HG02943 (cell line): ENCODE measurements at regions not wholly inside any gene's neighbourhood (a gene's known extent, or its start where the extent isn't known, plus 50 kb on each side); places are given as distances from the start of the nearest gene placed in this dataset.

ENCODE experiments used
- ATAC-seq: cut with Tn5 transposase; IDR thresholded peaks from one replicate; pipeline ENCODE4 v1.9.1; 2021; ENCODE audit warnings: mild to moderate bottlenecking, low read depth, moderate library complexity; ENCODE audit not compliant: unreplicated experiment

- no peak for ATAC-seq
These were observed 114.7 kb downstream of the ENGASE start for GRCh38 chr17:79189305-79189704.

GRCh38 chr17:79188685-79189084 lies 114.1 kb downstream of the ENGASE start:
- ATAC-seq: no peak

- no peak for ATAC-seq
These were observed 113.4 kb downstream of the ENGASE start for GRCh38 chr17:79188048-79188447.

- no peak for ATAC-seq
These were observed 112.6 kb downstream of the ENGASE start for GRCh38 chr17:79187186-79187585.

GRCh38 chr17:79186406-79186805 lies 111.8 kb downstream of the ENGASE start:
- no peak for ATAC-seq

- ATAC-seq: no peak
These were observed 111.0 kb downstream of the ENGASE start for GRCh38 chr17:79185671-79186070.

- no peak for ATAC-seq
These were observed 109.6 kb downstream of the ENGASE start for GRCh38 chr17:79184219-79184618.

- no peak for ATAC-seq
These were observed 108.9 kb downstream of the ENGASE start for GRCh38 chr17:79183293-79184158.

- ATAC-seq: no peak
These were observed 108.3 kb downstream of the ENGASE start for GRCh38 chr17:79183043-79183292.

GRCh38 chr17:79182176-79183042 lies 107.8 kb downstream of the ENGASE start:
- ATAC-seq: no peak

- no peak for ATAC-seq
These were observed 105.9 kb downstream of the ENGASE start for GRCh38 chr17:79180358-79181005.

GRCh38 chr17:79179334-79179733 lies 104.7 kb downstream of the ENGASE start:
- ATAC-seq: no peak

- ATAC-seq: no peak
These were observed 103.3 kb downstream of the ENGASE start for GRCh38 chr17:79177877-79178276.

- ATAC-seq: no peak
These were observed 102.4 kb downstream of the ENGASE start for GRCh38 chr17:79176792-79177601.

GRCh38 chr17:79174905-79175856 lies 100.6 kb downstream of the ENGASE start:
- ATAC-seq: no peak

- no peak for ATAC-seq
These were observed 99.7 kb downstream of the ENGASE start for GRCh38 chr17:79174193-79174765.

- no peak for ATAC-seq
These were observed 96.6 kb downstream of the ENGASE start for GRCh38 chr17:79171188-79171587.

GRCh38 chr17:79169861-79170260 lies 95.2 kb downstream of the ENGASE start:
- ATAC-seq: no peak

- no peak for ATAC-seq
These were observed 94.7 kb downstream of the ENGASE start for GRCh38 chr17:79169366-79169765.
